Thyroid gland (tissue), 4 donors: ENCODE measurements at regions not wholly inside any gene's neighbourhood (a gene's known extent, or its start where the extent isn't known, plus 50 kb on each side); places are given as distances from the start of the nearest gene placed in this dataset.

Source experiments
- DNase-seq, 2 donors: peaks; one replicate each; pipeline ENCODE4 v3.0.0-alpha.2; 2019
- H3K27ac ChIP-seq, 3 donors: fragments of 200-600 bp; sonication (generic); 1 replicate in 2 of 3; 2 replicates in 1 of 3; pipeline ENCODE4 v1.5.1; 2016 to 2019; ENCODE audit warnings: mild to moderate bottlenecking in 1 of 3, moderate library complexity in 1 of 3
- H3K27me3 ChIP-seq: fragments of 200-600 bp; sonication (generic); one replicate; pipeline ENCODE4 v1.5.1; 2019
- H3K36me3 ChIP-seq, 2 donors: fragments of 200-600 bp; sonication (generic); one replicate each; pipeline ENCODE4 v1.5.1; 2016 to 2019
- H3K4me1 ChIP-seq, 2 donors: fragments of 200-600 bp; sonication (generic); one replicate each; pipeline ENCODE4 v1.5.1; 2017 to 2019
- H3K4me3 ChIP-seq, 3 donors: fragments of 200-600 bp; sonication (generic); replicated peaks in 1 of 3; 1 replicate in 2 of 3; 2 replicates in 1 of 3; pipeline ENCODE4 v1.5.1; 2016; ENCODE audit warnings: mild to moderate bottlenecking in 1 of 3
- H3K9me3 ChIP-seq: fragments of 200-600 bp; sonication (generic); one replicate; pipeline ENCODE4 v1.5.1; 2017
- POLR2A ChIP-seq, 2 donors: fragments of 450-650 bp; IDR thresholded peaks; one replicate each; pipeline ENCODE4 v1.6.1; 2017; ENCODE audit warnings: antibody characterized with exemption in 2 of 2, mild to moderate bottlenecking in 2 of 2, moderate library complexity in 1 of 2
- WGBS, 2 donors: methylation state at CpG; one replicate each; pipeline ENCODE4 v1.1.5; 2017; 5-methylcytosine and 5-hydroxymethylcytosine counted together
- intact Hi-C: fragments of 100-400 bp; cut with DNase I; formaldehyde crosslinking; loops from one replicate; pipeline ENCODE4 v1.15.1; 2023
- TF ChIP-seq, protein P1 (sequence below), 6 experiments: fragments of 200-600 bp in 3 of 6; fragments of 450-650 bp in 3 of 6; sonication (generic) in 3 of 6; IDR thresholded peaks; one replicate each; pipeline ENCODE4 v1.5.1; 2016 to 2019; ENCODE audit warnings: antibody characterized with exemption in 6 of 6, mild to moderate bottlenecking in 2 of 6, inconsistent platforms in 1 of 6, moderate library complexity in 1 of 6

GRCh38 chr10:125389648-125390047, 229.3 kb upstream of the CTBP2 start:
- TF ChIP-seq POLR2A (IDR thresholded peaks at IDR 0.05), result no peak
- TF ChIP-seq, protein P1, sequence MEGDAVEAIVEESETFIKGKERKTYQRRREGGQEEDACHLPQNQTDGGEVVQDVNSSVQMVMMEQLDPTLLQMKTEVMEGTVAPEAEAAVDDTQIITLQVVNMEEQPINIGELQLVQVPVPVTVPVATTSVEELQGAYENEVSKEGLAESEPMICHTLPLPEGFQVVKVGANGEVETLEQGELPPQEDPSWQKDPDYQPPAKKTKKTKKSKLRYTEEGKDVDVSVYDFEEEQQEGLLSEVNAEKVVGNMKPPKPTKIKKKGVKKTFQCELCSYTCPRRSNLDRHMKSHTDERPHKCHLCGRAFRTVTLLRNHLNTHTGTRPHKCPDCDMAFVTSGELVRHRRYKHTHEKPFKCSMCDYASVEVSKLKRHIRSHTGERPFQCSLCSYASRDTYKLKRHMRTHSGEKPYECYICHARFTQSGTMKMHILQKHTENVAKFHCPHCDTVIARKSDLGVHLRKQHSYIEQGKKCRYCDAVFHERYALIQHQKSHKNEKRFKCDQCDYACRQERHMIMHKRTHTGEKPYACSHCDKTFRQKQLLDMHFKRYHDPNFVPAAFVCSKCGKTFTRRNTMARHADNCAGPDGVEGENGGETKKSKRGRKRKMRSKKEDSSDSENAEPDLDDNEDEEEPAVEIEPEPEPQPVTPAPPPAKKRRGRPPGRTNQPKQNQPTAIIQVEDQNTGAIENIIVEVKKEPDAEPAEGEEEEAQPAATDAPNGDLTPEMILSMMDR (IDR thresholded peaks at IDR 0.05), result no peak
- H3K27me3 ChIP-seq, result no peaks in the 10 kb centered on the region
- H3K4me3 ChIP-seq, result no peak overlapping the region
- H3K27ac ChIP-seq, result no peak overlapping the region
- 82 to 84% methylated on average over 1 of the region's 1 CpG for WGBS, 2 donors
- no peaks in the 10 kb centered on the region for H3K4me1 ChIP-seq
- H3K36me3 ChIP-seq, result no peaks in the 10 kb centered on the region
- no peak for DNase-seq
- intact Hi-C loops, result no loop called here
- H3K9me3 ChIP-seq, result no peaks in the 10 kb centered on the region

DNA sequence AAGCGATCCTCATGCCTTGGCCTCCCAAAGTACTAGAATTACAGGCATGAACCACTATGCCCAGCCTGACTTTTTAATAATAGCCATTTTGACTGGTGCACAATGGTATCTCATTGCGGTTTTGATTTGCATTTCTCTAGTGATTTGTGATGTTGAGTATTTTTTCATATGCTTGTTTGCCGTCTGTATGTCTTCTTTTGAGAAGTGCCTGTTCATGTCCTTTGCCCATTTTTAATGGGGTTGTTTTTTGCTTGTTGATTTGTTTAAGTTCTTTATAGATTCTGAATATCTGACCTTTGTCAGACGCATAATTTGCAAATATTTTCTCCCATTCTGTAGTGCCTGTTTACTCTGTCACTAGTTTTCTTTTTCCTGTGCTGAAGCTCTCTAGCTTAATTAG, 219.2 kb upstream of the CTBP2 start:
- DNase-seq, result no peak
- Histone ChIP-seq H3K27ac (no peak overlapping the region), H3K4me3 (no peak overlapping the region), H3K27me3 (no peaks in the 10 kb centered on the region), H3K36me3 (no peaks in the 10 kb centered on the region), H3K4me1 (no peaks in the 10 kb centered on the region), H3K9me3 (no peaks in the 10 kb centered on the region)
- intact Hi-C loops, result no loop called here
- no peak for TF ChIP-seq POLR2A (IDR thresholded peaks at IDR 0.05)
- TF ChIP-seq, protein P1 (IDR thresholded peaks at IDR 0.05), result no peak
- 72 to 73% methylated on average over 4 of the region's 4 CpGs for WGBS, 2 donors

DNA sequence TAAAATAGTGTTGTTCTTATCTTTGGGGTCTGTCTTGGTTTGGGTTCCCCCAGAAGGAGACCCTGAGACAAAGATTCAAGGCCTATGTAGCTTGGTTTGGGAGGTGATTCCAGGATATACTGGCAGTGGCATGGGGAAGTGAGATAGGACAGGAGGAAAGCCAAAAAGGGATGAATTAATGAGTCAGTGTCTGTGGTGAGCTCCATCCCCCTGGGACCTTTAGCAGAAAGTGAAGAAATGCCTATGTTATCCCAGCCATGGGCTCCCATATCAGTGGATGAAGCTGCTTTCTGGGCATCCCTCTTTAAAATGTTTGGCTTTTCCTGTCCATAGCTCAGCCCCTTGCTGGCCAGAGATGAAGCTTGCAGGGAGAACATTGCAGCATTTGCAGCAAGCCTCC, 217.0 kb upstream of the CTBP2 start:
- intact Hi-C loops, result no loop called here
- TF ChIP-seq POLR2A (IDR thresholded peaks at IDR 0.05), result no peak
- TF ChIP-seq, protein P1 (IDR thresholded peaks at IDR 0.05), result no peak
- no peaks in the 10 kb centered on the region for H3K9me3 ChIP-seq
- no peaks in the 10 kb centered on the region for H3K27me3 ChIP-seq
- DNase-seq, result no peak
- no peak overlapping the region for H3K27ac ChIP-seq
- H3K4me3 ChIP-seq, result no peak overlapping the region
- no peaks in the 10 kb centered on the region for H3K36me3 ChIP-seq
- H3K4me1 ChIP-seq, result no peaks in the 10 kb centered on the region

- intact Hi-C loops, result no loop called here
- Histone ChIP-seq H3K4me1 (no peaks in the 10 kb centered on the region), H3K9me3 (no peaks in the 10 kb centered on the region), H3K27ac (no peak overlapping the region), H3K4me3 (no peak overlapping the region), H3K27me3 (no peaks in the 10 kb centered on the region), H3K36me3 (no peaks in the 10 kb centered on the region)
- DNase-seq, result no peak
- 59 to 64% methylated on average over 3 of the region's 3 CpGs for WGBS, 2 donors
- TF ChIP-seq POLR2A (IDR thresholded peaks at IDR 0.05), result no peak
- TF ChIP-seq, protein P1 (IDR thresholded peaks at IDR 0.05), result no peak
These were observed 214.8 kb upstream of the CTBP2 start for GRCh38 chr10:125375210-125375609.

GRCh38 chr10:125373546-125373945, 213.2 kb upstream of the CTBP2 start:
- Histone ChIP-seq H3K9me3 (no peaks in the 10 kb centered on the region), H3K27ac (no peak overlapping the region), H3K4me3 (no peak overlapping the region), H3K27me3 (no peaks in the 10 kb centered on the region), H3K36me3 (no peaks in the 10 kb centered on the region), H3K4me1 (no peaks in the 10 kb centered on the region)
- 78 to 84% methylated on average over 6 of the region's 6 CpGs for WGBS, 2 donors
- no peak for DNase-seq
- TF ChIP-seq, protein P1 (IDR thresholded peaks at IDR 0.05), result no peak
- TF ChIP-seq POLR2A (IDR thresholded peaks at IDR 0.05), result no peak
- intact Hi-C loops, result no loop called here
